K562 (cell line): ENCODE measurements at regions not wholly inside any gene's neighbourhood (a gene's known extent, or its start where the extent isn't known, plus 50 kb on each side); places are given as distances from the start of the nearest gene placed in this dataset.

Source experiments
- ATAC-seq: fragments of 200-7000 bp; cut with Tn5 transposase; 3 replicates; pipeline ENCODE4 v1.9.1; 2020; ENCODE audit warnings: moderate library complexity
- BruUV-seq: library from RNA; stranded (reverse); fragments of 400-500 nt; replicated peaks from 2 replicates; lab custom pipeline; 2021; lab: Mats Ljungman, UMichigan
- CTCF ChIA-PET: fragments of 300-600 bp; formaldehyde crosslinking; extraction: SDS; loops from one replicate; lab custom pipeline; 2021; ENCODE audit warnings: low intra/inter-chr PET ratio; lab: Yijun Ruan, JAX
- POLR2A ChIA-PET: fragments of 300-600, 350-650 bp; sonication (Branson Sonifier 250); formaldehyde crosslinking; extraction: SDS; loops from one replicate; lab custom pipeline; 2021; ENCODE audit warnings: antibody characterized with exemption, inconsistent platforms; lab: Yijun Ruan, JAX
- DNase-seq, 4 experiments: peaks; one replicate each; pipeline versions ENCODE4 v3.0.0 to v3.0.0-alpha.2; 2011 to 2018; ENCODE audit warnings: low spot score in 3 of 4, mixed read lengths in 3 of 4; ENCODE audit errors: extremely low read depth in 1 of 4
- FAIRE-seq: peaks from 2 replicates; lab custom pipeline; 2011; peaks lifted over from hg19 to GRCh38; lab: Jason Lieb, UNC
- H2AFZ ChIP-seq: 2 replicates; pipeline ENCODE4 v1.6.0; 2011; ENCODE audit warnings: low read depth, low read length, control low read depth, inconsistent platforms
- H3K27ac ChIP-seq: fragments of 200-600 bp; 3 replicates; pipeline ENCODE4 v1.8.0; 2011; ENCODE audit warnings: low read depth, mild to moderate bottlenecking, control low read depth, inconsistent platforms, low read length, moderate library complexity, mixed read lengths; ENCODE audit errors: extremely low read depth
- H3K27me3 ChIP-seq, 2 experiments: fragments of 300-600 bp in 1 of 2; 2 replicates in 1 of 2; 3 replicates in 1 of 2; pipeline versions ENCODE4 v1.6.0 to v1.8.0; 2011; ENCODE audit warnings: inconsistent platforms in 2 of 2, low read length in 2 of 2, mild to moderate bottlenecking in 1 of 2, mixed read lengths in 1 of 2, moderate library complexity in 1 of 2; ENCODE audit not compliant: control insufficient read depth in 2 of 2, insufficient read depth in 2 of 2
- H3K36me3 ChIP-seq: fragments of 300-600 bp; 3 replicates; pipeline ENCODE4 v1.8.0; 2011; ENCODE audit warnings: mild to moderate bottlenecking, low read length, inconsistent platforms; ENCODE audit not compliant: control insufficient read depth, insufficient read depth
- H3K4me1 ChIP-seq, 2 experiments: fragments of 200-600 bp in 1 of 2; replicated peaks in 1 of 2; 2 replicates in 1 of 2; 3 replicates in 1 of 2; pipeline versions ENCODE4 v1.5.1 to v1.8.0; 2011; ENCODE audit warnings: inconsistent platforms in 2 of 2, low read length in 2 of 2, mild to moderate bottlenecking in 1 of 2, mixed read lengths in 1 of 2, moderate library complexity in 1 of 2; ENCODE audit not compliant: control insufficient read depth in 2 of 2, insufficient read depth in 2 of 2
- H3K4me2 ChIP-seq: 2 replicates; pipeline ENCODE4 v1.6.1; 2011; ENCODE audit warnings: low read length, control low read depth, inconsistent platforms, mixed read lengths; ENCODE audit not compliant: insufficient read depth
- H3K4me3 ChIP-seq: fragments of 200-600 bp; sonication (generic), shearing (Covaris generic); 2 replicates; pipeline ENCODE4 v1.5.1; 2016; ENCODE audit warnings: control low read depth, inconsistent platforms
- H3K79me2 ChIP-seq: fragments of 200-600 bp; 3 replicates; pipeline ENCODE4 v1.8.0; 2011; ENCODE audit warnings: low read length, inconsistent platforms; ENCODE audit not compliant: control insufficient read depth, insufficient read depth
- H3K9ac ChIP-seq, 2 experiments: 2 replicates each; pipeline versions ENCODE4 v1.6.0 to v1.6.1; 2011; ENCODE audit warnings: low read depth in 2 of 2, low read length in 2 of 2, control low read depth in 1 of 2, inconsistent platforms in 1 of 2, mild to moderate bottlenecking in 1 of 2, mixed read lengths in 1 of 2; ENCODE audit not compliant: insufficient read depth in 1 of 2
- H3K9me1 ChIP-seq: one replicate; pipeline ENCODE4 v1.6.0; 2011; ENCODE audit warnings: inconsistent platforms, mild to moderate bottlenecking, low read length, moderate library complexity; ENCODE audit not compliant: control insufficient read depth, insufficient read depth
- H3K9me3 ChIP-seq: replicated peaks from 2 replicates; pipeline ENCODE4 v1.5.1; 2011; ENCODE audit warnings: low read depth, low read length, inconsistent platforms; ENCODE audit not compliant: control insufficient read depth, insufficient read depth
- H4K20me1 ChIP-seq: replicated peaks from 2 replicates; pipeline ENCODE4 v1.6.1; 2011; ENCODE audit warnings: low read length, inconsistent platforms, mixed read lengths; ENCODE audit not compliant: control insufficient read depth, insufficient read depth
- SRSF7 ChIP-seq: fragments of 200-400 bp; formaldehyde crosslinking; optimal IDR thresholded peaks from 2 replicates; pipeline ENCODE3; 2017; ENCODE audit warnings: mild to moderate bottlenecking, low read depth, low read length
- ZNF318 ChIP-seq, 2 experiments: fragments of 450-650 bp; IDR thresholded peaks; 2 replicates each; pipeline ENCODE4 v1.6.1; 2016; ENCODE audit warnings: mild to moderate bottlenecking in 2 of 2, borderline replicate concordance in 1 of 2, low read depth in 1 of 2, moderate library complexity in 1 of 2
- WGBS: fragments of 100-300 bp; shearing (Covaris generic); methylation state at CpG from one replicate; pipeline ENCODE4 v1.1.6; 2016; ENCODE audit warnings: low coverage, mixed read lengths; ENCODE audit not compliant: insufficient coverage; ENCODE audit errors: missing lambda C conversion rate; 5-methylcytosine and 5-hydroxymethylcytosine counted together
- in situ Hi-C: fragments of 300-500 bp; cut with MboI; formaldehyde crosslinking; loops from 4 replicates; pipeline ENCODE4 v1.15.0; 2018; ENCODE audit warnings: inconsistent platforms, mixed read lengths
- intact Hi-C: fragments of 100-400 bp; cut with micrococcal nuclease; formaldehyde crosslinking; loops from 2 replicates; pipeline ENCODE4 v1.14.2; 2022

- no peaks in the 10 kb centered on the region for H3K27me3 ChIP-seq
Observed at GRCh38 chr16:66168777-66169176, 197.7 kb upstream of the CDH5 start.

More at GRCh38 chr16:66168777-66169176, 197.7 kb upstream of the CDH5 start:
- CTCF ChIA-PET, result no interaction called here
- ATAC-seq, result no peak
- H3K9me3 ChIP-seq, result no peaks in the 10 kb centered on the region
- H3K27ac ChIP-seq, result no peak overlapping the region
- FAIRE-seq, result no peak
- H3K4me1 ChIP-seq, result no peaks in the 10 kb centered on the region
- in situ Hi-C loops, result no loop called here
- H3K4me3 ChIP-seq, result no peak overlapping the region
- WGBS, result 0% methylated on average over 5 of the region's 5 CpGs
- H3K36me3 ChIP-seq, result no peaks in the 10 kb centered on the region
- H4K20me1 ChIP-seq, result no peaks in the 10 kb centered on the region
- H3K9ac ChIP-seq, result no peak overlapping the region
- TF ChIP-seq ZNF318 (IDR thresholded peaks at IDR 0.05; ENCODE audit: borderline replicate concordance in 1 of 2, low read depth in 1 of 2) (no peak), SRSF7 (no peak)
- POLR2A ChIA-PET, result no interaction called here
- H2AFZ ChIP-seq, result no peak overlapping the region
- no peaks in the 10 kb centered on the region for H3K79me2 ChIP-seq
- DNase-seq, result no peak
- no TSS peak for BruUV-seq
- no peak overlapping the region for H3K4me2 ChIP-seq
- no peaks in the 10 kb centered on the region for H3K9me1 ChIP-seq
- intact Hi-C loops, result no loop called here
